ENCODE measurements at regions not wholly inside any gene's neighbourhood (a gene's known extent, or its start where the extent isn't known, plus 50 kb on each side); places are given as distances from the start of the nearest gene placed in this dataset.

DNA sequence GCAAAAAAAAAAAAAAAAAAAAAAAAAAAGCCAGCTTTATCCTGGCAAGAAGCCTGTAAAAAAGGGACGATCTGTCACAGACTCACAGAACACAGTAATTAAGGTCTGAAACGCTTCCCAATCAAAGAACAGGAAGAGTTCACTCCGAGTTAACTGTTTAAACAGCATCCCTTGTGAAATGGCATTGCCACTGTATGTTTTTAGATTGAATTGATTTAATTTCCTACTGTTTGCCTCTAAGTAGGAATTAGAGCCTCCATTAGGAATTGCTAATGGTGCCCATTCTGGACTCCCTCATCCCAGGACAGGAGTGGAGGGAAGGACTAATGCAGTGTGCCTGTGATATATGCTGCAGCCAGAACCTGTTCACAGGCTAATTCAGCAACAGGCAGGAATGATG, 370.8 kb downstream of the RWDD3 start (continued):
- TF ChIP-seq SOX13 (IDR thresholded peaks at IDR 0.05) (no peak), SOX13 (CRISPR knock-in tag; conservative IDR thresholded peaks at IDR 0.05 in 1 of 2, IDR thresholded peaks at IDR 0.05 in 1 of 2) (no peak), MAFF (IDR thresholded peaks at IDR 0.05; ENCODE audit: low read depth, low read length) (no peak), DMAP1 (CRISPR knock-in tag; IDR thresholded peaks at IDR 0.05) (no peak)

GRCh38 chr1:95614197-95614596, 380.2 kb downstream of the RWDD3 start:
- POLR2A ChIA-PET, result no interaction called here
- TF ChIP-seq ETV5 (CRISPR knock-in tag; IDR thresholded peaks at IDR 0.05; ENCODE audit: borderline replicate concordance) (no peak), ZNF839 (CRISPR knock-in tag; IDR thresholded peaks at IDR 0.05; ENCODE audit: borderline replicate concordance) (no peak), CEBPB (IDR thresholded peaks at IDR 0.05; ENCODE audit: borderline replicate concordance, low read depth, low read length) (0 out of 2 replicates have a peak, but pooled peaks have one; percentile 3)

GRCh38 chr1:95615421-95615820, 381.4 kb downstream of the RWDD3 start:
- no TSS peak for BruUV-seq (replicated peaks)
- CTCF ChIA-PET (ENCODE audit: low intra/inter-chr PET ratio, low total read pairs), result no interaction called here

More at GRCh38 chr1:95614197-95614596, 380.2 kb downstream of the RWDD3 start:
- Histone ChIP-seq H3K9me3 (ENCODE audit: low read length) (no peaks in the 10 kb centered on the region), H2AFZ (ENCODE audit: low read length) (no peak overlapping the region), H3K4me3 (replicated peaks in 1 of 3; ENCODE audit: insufficient read depth in 1 of 3, low read depth in 2 of 3, low read length in 3 of 3) (no peak overlapping the region), H3K27ac (ENCODE audit: extremely low read length, insufficient read depth, low read length) (no peak overlapping the region), H3K79me2 (ENCODE audit: insufficient read depth, low read length) (no peaks in the 10 kb centered on the region), H3K27me3 (ENCODE audit: control insufficient read depth in 1 of 2, insufficient read depth in 2 of 2, low read length in 2 of 2) (no peaks in the 10 kb centered on the region), H4K20me1 (ENCODE audit: insufficient read depth, low read length) (no peaks in the 10 kb centered on the region), H3K4me2 (ENCODE audit: low read depth, low read length) (no peak overlapping the region), H3K36me3 (replicated peaks in 1 of 2; ENCODE audit: control insufficient read depth in 1 of 2, insufficient read depth in 2 of 2, low read length in 2 of 2) (no peaks in the 10 kb centered on the region), H3K4me1 (ENCODE audit: insufficient read depth, low read length) (no peaks in the 10 kb centered on the region), H3K9ac (ENCODE audit: insufficient read depth, low read depth, low read length) (no peak overlapping the region)
- CTCF ChIA-PET (ENCODE audit: low intra/inter-chr PET ratio, low total read pairs), result no interaction called here
- no peak for FAIRE-seq
- intact Hi-C loops (cut with micrococcal nuclease; ENCODE audit: unreplicated experiment), result no loop called here
- ATAC-seq, result no peak
- in situ Hi-C loops (cut with HindIII; ENCODE audit: extremely low pct_ligation_motif_present, low pct_unique_long_range_greater_than_20kb), result no loop called here
- 17% methylated on average over 5 of the region's 5 CpGs for WGBS (ENCODE audit: low lambda C conversion rate)
- BruUV-seq (replicated peaks), result no TSS peak
- no peak for DNase-seq (ENCODE audit: low spot score)

More at GRCh38 chr1:95615421-95615820, 381.4 kb downstream of the RWDD3 start:
- Histone ChIP-seq H3K9ac (ENCODE audit: insufficient read depth, low read depth, low read length) (no peak overlapping the region), H2AFZ (ENCODE audit: low read length) (no peak overlapping the region), H3K36me3 (replicated peaks in 1 of 2; ENCODE audit: control insufficient read depth in 1 of 2, insufficient read depth in 2 of 2, low read length in 2 of 2) (no peaks in the 10 kb centered on the region), H3K79me2 (ENCODE audit: insufficient read depth, low read length) (no peaks in the 10 kb centered on the region), H3K27me3 (ENCODE audit: control insufficient read depth in 1 of 2, insufficient read depth in 2 of 2, low read length in 2 of 2) (no peaks in the 10 kb centered on the region), H3K27ac (ENCODE audit: extremely low read length, insufficient read depth, low read length) (no peak overlapping the region), H3K4me3 (replicated peaks in 1 of 3; ENCODE audit: insufficient read depth in 1 of 3, low read depth in 2 of 3, low read length in 3 of 3) (no peak overlapping the region), H4K20me1 (ENCODE audit: insufficient read depth, low read length) (no peaks in the 10 kb centered on the region), H3K4me1 (ENCODE audit: insufficient read depth, low read length) (no peaks in the 10 kb centered on the region), H3K4me2 (ENCODE audit: low read depth, low read length) (no peak overlapping the region), H3K9me3 (ENCODE audit: low read length) (no peaks in the 10 kb centered on the region)
- in situ Hi-C loops (cut with HindIII; ENCODE audit: extremely low pct_ligation_motif_present, low pct_unique_long_range_greater_than_20kb) (no loop called here), intact Hi-C loops (cut with micrococcal nuclease; ENCODE audit: unreplicated experiment) (no loop called here)
- DNase-seq (ENCODE audit: low spot score), result no peak
- ATAC-seq, result no peak
- FAIRE-seq, result no peak
- WGBS (ENCODE audit: low lambda C conversion rate), result 3% methylated on average over 3 of the region's 3 CpGs
- POLR2A ChIA-PET, result no interaction called here
- TF ChIP-seq PRPF4 (IDR thresholded peaks at IDR 0.05; ENCODE audit: low read depth, low read length, poor library complexity, severe bottlenecking) (no peak), ARNT (IDR thresholded peaks at IDR 0.05) (no peak), ZNF780A (CRISPR knock-in tag; IDR thresholded peaks at IDR 0.05) (no peak), ZNF547 (CRISPR knock-in tag; IDR thresholded peaks at IDR 0.05) (no peak)
- TF ChIP-seq, protein P1, sequence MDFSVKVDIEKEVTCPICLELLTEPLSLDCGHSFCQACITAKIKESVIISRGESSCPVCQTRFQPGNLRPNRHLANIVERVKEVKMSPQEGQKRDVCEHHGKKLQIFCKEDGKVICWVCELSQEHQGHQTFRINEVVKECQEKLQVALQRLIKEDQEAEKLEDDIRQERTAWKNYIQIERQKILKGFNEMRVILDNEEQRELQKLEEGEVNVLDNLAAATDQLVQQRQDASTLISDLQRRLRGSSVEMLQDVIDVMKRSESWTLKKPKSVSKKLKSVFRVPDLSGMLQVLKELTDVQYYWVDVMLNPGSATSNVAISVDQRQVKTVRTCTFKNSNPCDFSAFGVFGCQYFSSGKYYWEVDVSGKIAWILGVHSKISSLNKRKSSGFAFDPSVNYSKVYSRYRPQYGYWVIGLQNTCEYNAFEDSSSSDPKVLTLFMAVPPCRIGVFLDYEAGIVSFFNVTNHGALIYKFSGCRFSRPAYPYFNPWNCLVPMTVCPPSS (IDR thresholded peaks at IDR 0.05), result no peak
